ENCODE measurements at regions not wholly inside any gene's neighbourhood (a gene's known extent, or its start where the extent isn't known, plus 50 kb on each side); places are given as distances from the start of the nearest gene placed in this dataset.

- TF ChIP-seq ZBTB40 (IDR thresholded peaks at IDR 0.05; ENCODE audit: borderline replicate concordance) (no peak), HDGF (IDR thresholded peaks at IDR 0.05) (no peak), SUZ12 (IDR thresholded peaks at IDR 0.05; ENCODE audit: unreplicated experiment) (no peak)
Observed at GRCh38 chr6:43938178-43939105, 168.4 kb downstream of the VEGFA start (continued).

DNA sequence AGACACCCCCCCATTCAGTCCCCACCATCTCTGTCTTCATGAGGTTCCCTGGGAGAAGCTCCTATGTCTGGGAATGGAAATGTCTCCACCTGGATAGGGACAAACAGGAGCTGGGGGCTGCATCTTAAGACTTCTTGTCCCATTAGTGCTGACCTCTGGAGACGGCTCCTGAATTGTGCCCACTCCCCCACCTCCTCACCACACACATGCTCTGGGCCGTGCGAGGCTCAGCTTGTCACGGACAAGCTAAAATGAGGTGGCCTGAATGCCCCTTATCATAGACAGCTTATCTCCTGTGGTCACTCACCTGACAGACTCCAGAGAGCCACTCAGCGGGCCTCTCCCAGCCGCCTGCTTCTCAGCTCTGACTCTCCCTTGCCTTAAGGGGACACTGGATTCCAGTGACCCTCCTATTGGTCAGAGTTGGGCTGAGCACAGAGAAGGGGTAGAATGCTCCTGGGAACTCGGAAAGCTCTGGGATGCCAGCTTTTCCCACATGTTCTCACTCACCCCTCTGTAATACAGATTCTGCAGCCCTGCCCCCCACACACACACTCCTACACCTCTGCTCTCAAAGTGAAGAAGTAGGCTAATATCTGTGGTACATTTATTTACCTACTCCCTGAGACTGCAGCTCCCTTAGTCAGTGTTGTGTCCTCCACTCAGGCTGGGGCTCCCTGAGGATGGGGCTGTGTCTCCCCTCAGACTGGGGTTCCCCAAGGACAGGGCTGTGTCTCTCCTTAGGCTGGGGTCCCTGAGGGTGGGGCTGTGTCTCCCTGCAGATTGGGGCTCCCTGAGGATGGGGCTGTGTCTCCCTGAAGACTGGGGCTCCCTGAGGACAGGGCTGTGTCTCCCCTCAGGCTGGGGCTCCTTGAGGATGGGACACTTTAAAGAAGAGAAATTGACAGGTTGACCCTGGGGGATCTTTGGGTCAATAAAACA is 167.5 kb downstream of the VEGFA start:
- Histone ChIP-seq H3K36me3 (ENCODE audit: control insufficient read depth in 2 of 2, insufficient read depth in 2 of 2, low read length in 1 of 2) (no peaks in the 10 kb centered on the region), H3K4me3 (no peak overlapping the region), H3K27me3 (replicated peaks in 1 of 2; ENCODE audit: control insufficient read depth in 2 of 2, insufficient read depth in 2 of 2, low read length in 1 of 2) (no peaks in the 10 kb centered on the region), H3K27ac (ENCODE audit: control insufficient read depth, insufficient read depth) (no peak overlapping the region), H3K9ac (ENCODE audit: control insufficient read depth, insufficient read depth, low read length) (no peak overlapping the region), H3K79me2 (ENCODE audit: control insufficient read depth, insufficient read depth, low read length) (no peaks in the 10 kb centered on the region), H3K4me1 (ENCODE audit: control insufficient read depth, insufficient read depth, low read length) (no peaks in the 10 kb centered on the region), H4K20me1 (ENCODE audit: control insufficient read depth, insufficient read depth) (no peaks in the 10 kb centered on the region), H3K9me3 (replicated peaks; ENCODE audit: control insufficient read depth, insufficient read depth, low read length) (no peaks in the 10 kb centered on the region), H3K4me2 (ENCODE audit: control insufficient read depth, insufficient read depth) (no peak overlapping the region), H2AFZ (ENCODE audit: control insufficient read depth, low read depth, low read length) (no peak overlapping the region)
- no peak for ATAC-seq
- RAD21 ChIA-PET (ENCODE audit: unreplicated experiment), result interaction anchor here (0.6 to 1.6 kb wide), 5 partner anchors 17 to 168 kb away, joined by 3 to 4 read pairs (median 3); partner anchors contain the start of gene VEGFA
- POLR2A ChIA-PET, result interaction anchor here (0.7 to 1.0 kb wide), 2 partner anchors 12 to 159 kb away, joined by 3 read pairs; no protein-coding TSS in a partner anchor
- BruUV-seq (replicated peaks), result no TSS peak
- CTCF ChIA-PET, result interaction anchor here (0.7 to 1.6 kb wide), 4 partner anchors 8 to 91 kb away, joined by 3 to 6 read pairs (median 4); no protein-coding TSS in a partner anchor
- in situ Hi-C loops (cut with MboI) (no loop called here), intact Hi-C loops (cut with micrococcal nuclease; ENCODE audit: unreplicated experiment) (no loop called here)
- no peak for FAIRE-seq
- SMC1A ChIA-PET (ENCODE audit: uncharacterized antibody, unreplicated experiment), result interaction anchor here (0.7 to 2.6 kb wide), 4 partner anchors 8 to 44 kb away, joined by 3 to 7 read pairs (median 3); no protein-coding TSS in a partner anchor
- WGBS (ENCODE audit: insufficient coverage, insufficient replicate concordance, low lambda C conversion rate, missing lambda C conversion rate), result 47% methylated on average over 7 of the region's 7 CpGs
- no peak for DNase-seq (ENCODE audit: low read depth, low spot score)
- TF ChIP-seq REST (IDR thresholded peaks at IDR 0.05; ENCODE audit: low read depth, low read length), result no peak
- no peak for TF ChIP-seq POLR2AphosphoS5 (IDR thresholded peaks at IDR 0.05; ENCODE audit: low read length)
- TF ChIP-seq, protein P1, sequence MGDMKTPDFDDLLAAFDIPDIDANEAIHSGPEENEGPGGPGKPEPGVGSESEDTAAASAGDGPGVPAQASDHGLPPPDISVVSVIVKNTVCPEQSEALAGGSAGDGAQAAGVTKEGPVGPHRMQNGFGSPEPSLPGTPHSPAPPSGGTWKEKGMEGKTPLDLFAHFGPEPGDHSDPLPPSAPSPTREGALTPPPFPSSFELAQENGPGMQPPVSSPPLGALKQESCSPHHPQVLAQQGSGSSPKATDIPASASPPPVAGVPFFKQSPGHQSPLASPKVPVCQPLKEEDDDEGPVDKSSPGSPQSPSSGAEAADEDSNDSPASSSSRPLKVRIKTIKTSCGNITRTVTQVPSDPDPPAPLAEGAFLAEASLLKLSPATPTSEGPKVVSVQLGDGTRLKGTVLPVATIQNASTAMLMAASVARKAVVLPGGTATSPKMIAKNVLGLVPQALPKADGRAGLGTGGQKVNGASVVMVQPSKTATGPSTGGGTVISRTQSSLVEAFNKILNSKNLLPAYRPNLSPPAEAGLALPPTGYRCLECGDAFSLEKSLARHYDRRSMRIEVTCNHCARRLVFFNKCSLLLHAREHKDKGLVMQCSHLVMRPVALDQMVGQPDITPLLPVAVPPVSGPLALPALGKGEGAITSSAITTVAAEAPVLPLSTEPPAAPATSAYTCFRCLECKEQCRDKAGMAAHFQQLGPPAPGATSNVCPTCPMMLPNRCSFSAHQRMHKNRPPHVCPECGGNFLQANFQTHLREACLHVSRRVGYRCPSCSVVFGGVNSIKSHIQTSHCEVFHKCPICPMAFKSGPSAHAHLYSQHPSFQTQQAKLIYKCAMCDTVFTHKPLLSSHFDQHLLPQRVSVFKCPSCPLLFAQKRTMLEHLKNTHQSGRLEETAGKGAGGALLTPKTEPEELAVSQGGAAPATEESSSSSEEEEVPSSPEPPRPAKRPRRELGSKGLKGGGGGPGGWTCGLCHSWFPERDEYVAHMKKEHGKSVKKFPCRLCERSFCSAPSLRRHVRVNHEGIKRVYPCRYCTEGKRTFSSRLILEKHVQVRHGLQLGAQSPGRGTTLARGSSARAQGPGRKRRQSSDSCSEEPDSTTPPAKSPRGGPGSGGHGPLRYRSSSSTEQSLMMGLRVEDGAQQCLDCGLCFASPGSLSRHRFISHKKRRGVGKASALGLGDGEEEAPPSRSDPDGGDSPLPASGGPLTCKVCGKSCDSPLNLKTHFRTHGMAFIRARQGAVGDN (IDR thresholded peaks at IDR 0.05), result no peak
